ENCODE measurements at regions not wholly inside any gene's neighbourhood (a gene's known extent, or its start where the extent isn't known, plus 50 kb on each side); places are given as distances from the start of the nearest gene placed in this dataset.

GRCh38 chr3:177731644-177732268, 534.5 kb upstream of the TBL1XR1 start:
- Mint-ChIP-seq H3K4me3 (no peak overlapping the region), H3K4me1 (peaks cover 27% of the 10 kb centered on the region), H3K27ac (no peak overlapping the region), H3K27me3 (ENCODE audit: low read depth) (no peaks in the 10 kb centered on the region), H3K36me3 (0 out of 2 replicates have a peak, but pooled peaks cover 5% of the 10 kb centered on the region), H3K9me3 (peaks cover 9% of the 10 kb centered on the region)
- no peak for DNase-seq (ENCODE audit: low spot score)
- ATAC-seq: no peak
- POLR2A ChIA-PET: no interaction called here
- CTCF ChIA-PET: interaction anchor here (1.0 kb wide), 1 partner anchor 691 kb away, joined by 4 read pairs; no protein-coding TSS in a partner anchor
- TF ChIP-seq NR1H2 (CRISPR knock-in tag; IDR thresholded peaks at IDR 0.05): no peak
- TF ChIP-seq USF1 (CRISPR knock-in tag; IDR thresholded peaks at IDR 0.05): no peak
- no peak for TF ChIP-seq TP53 (CRISPR knock-in tag; IDR thresholded peaks at IDR 0.05)
- no peak for TF ChIP-seq CTCF (IDR thresholded peaks at IDR 0.05)
- TF ChIP-seq OVOL2 (CRISPR knock-in tag; IDR thresholded peaks at IDR 0.05; ENCODE audit: borderline replicate concordance): no peak
- TF ChIP-seq KAT7 (CRISPR knock-in tag; IDR thresholded peaks at IDR 0.05; ENCODE audit: borderline replicate concordance): no peak
- no peak for TF ChIP-seq RORB (CRISPR knock-in tag; IDR thresholded peaks at IDR 0.05)
- TF ChIP-seq ZNF532 (CRISPR knock-in tag; IDR thresholded peaks at IDR 0.05; ENCODE audit: borderline replicate concordance): no peak
- TF ChIP-seq ETV6 (CRISPR knock-in tag; IDR thresholded peaks at IDR 0.05): no peak
- TF ChIP-seq E2F5 (CRISPR knock-in tag; IDR thresholded peaks at IDR 0.05): no peak
- TF ChIP-seq SOX15 (CRISPR knock-in tag; IDR thresholded peaks at IDR 0.05): no peak
- no peak for TF ChIP-seq FOXP4 (CRISPR knock-in tag; IDR thresholded peaks at IDR 0.05)
- no peak for TF ChIP-seq ATF1 (CRISPR knock-in tag; IDR thresholded peaks at IDR 0.05)

- no peak for DNase-seq (ENCODE audit: low spot score)
- Mint-ChIP-seq H3K27ac (no peak overlapping the region; the same call in 1 of the 2 replicates), H3K27me3 (ENCODE audit: low read depth) (no peaks in the 10 kb centered on the region), H3K4me1 (peaks cover 23% of the 10 kb centered on the region), H3K9me3 (peaks cover 7% of the 10 kb centered on the region), H3K36me3 (0 out of 2 replicates have a peak, but pooled peaks cover 5% of the 10 kb centered on the region), H3K4me3 (no peak overlapping the region)
- ATAC-seq: no peak
- ChIA-PET CTCF (no interaction called here), POLR2A (no interaction called here)
- TF ChIP-seq ZNF232 (CRISPR knock-in tag; IDR thresholded peaks at IDR 0.05) (no peak), ZNF532 (CRISPR knock-in tag; IDR thresholded peaks at IDR 0.05; ENCODE audit: borderline replicate concordance) (no peak), ZSCAN18 (CRISPR knock-in tag; IDR thresholded peaks at IDR 0.05) (no peak), ZNF423 (CRISPR knock-in tag; IDR thresholded peaks at IDR 0.05) (no peak), E2F1 (CRISPR knock-in tag; IDR thresholded peaks at IDR 0.05) (no peak), CREB1 (CRISPR knock-in tag; IDR thresholded peaks at IDR 0.05) (no peak)
These were observed 536.0 kb upstream of the TBL1XR1 start for GRCh38 chr3:177733233-177733632.
